ENCODE measurements at regions not wholly inside any gene's neighbourhood (a gene's known extent, or its start where the extent isn't known, plus 50 kb on each side); places are given as distances from the start of the nearest gene placed in this dataset.

DNA sequence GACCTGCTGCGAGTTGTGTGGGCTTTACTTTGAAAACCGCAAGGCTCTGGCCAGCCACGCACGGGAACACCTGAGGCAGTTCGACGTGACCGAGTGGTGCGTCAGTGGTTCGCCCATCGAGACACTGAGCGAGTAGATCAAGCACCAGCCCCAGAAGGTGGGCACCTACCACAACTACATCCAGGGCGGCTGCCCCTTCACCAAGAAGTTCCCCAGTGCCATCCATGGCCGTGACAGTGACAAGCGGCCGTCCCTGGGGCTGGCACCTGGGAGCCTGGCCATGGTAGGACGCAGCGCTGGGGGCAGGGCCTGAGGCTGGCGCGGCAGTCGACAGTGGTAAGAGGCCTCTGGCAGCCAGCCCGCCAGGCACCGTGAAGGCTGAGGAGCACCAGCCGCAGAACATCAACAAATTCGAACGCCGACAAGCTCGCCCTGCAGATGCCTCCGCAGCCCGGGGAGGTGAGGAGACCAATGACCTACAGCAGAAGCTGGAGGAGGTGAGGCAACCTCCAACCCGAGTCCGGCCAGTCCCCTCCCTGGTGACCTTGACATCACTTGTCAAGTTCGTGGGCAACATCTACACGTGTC, 545.2 kb upstream of the CCDC179 start:
- no peak for TF ChIP-seq EZH2 (IDR thresholded peaks at IDR 0.05; ENCODE audit: low read depth)
- TF ChIP-seq, protein P1, sequence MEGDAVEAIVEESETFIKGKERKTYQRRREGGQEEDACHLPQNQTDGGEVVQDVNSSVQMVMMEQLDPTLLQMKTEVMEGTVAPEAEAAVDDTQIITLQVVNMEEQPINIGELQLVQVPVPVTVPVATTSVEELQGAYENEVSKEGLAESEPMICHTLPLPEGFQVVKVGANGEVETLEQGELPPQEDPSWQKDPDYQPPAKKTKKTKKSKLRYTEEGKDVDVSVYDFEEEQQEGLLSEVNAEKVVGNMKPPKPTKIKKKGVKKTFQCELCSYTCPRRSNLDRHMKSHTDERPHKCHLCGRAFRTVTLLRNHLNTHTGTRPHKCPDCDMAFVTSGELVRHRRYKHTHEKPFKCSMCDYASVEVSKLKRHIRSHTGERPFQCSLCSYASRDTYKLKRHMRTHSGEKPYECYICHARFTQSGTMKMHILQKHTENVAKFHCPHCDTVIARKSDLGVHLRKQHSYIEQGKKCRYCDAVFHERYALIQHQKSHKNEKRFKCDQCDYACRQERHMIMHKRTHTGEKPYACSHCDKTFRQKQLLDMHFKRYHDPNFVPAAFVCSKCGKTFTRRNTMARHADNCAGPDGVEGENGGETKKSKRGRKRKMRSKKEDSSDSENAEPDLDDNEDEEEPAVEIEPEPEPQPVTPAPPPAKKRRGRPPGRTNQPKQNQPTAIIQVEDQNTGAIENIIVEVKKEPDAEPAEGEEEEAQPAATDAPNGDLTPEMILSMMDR (conservative IDR thresholded peaks at IDR 0.05): no peak

All from PC-9 (cell line).